GM19239 (cell line): ENCODE measurements at regions not wholly inside any gene's neighbourhood (a gene's known extent, or its start where the extent isn't known, plus 50 kb on each side); places are given as distances from the start of the nearest gene placed in this dataset.

Experiments
- DNase-seq: peaks from one replicate; pipeline ENCODE4 v3.0.0; 2011; ENCODE audit warnings: low spot score; ENCODE audit not compliant: insufficient read length
- FAIRE-seq: peaks from 2 replicates; lab custom pipeline; 2011; peaks lifted over from hg19 to GRCh38; lab: Jason Lieb, UNC

DNA sequence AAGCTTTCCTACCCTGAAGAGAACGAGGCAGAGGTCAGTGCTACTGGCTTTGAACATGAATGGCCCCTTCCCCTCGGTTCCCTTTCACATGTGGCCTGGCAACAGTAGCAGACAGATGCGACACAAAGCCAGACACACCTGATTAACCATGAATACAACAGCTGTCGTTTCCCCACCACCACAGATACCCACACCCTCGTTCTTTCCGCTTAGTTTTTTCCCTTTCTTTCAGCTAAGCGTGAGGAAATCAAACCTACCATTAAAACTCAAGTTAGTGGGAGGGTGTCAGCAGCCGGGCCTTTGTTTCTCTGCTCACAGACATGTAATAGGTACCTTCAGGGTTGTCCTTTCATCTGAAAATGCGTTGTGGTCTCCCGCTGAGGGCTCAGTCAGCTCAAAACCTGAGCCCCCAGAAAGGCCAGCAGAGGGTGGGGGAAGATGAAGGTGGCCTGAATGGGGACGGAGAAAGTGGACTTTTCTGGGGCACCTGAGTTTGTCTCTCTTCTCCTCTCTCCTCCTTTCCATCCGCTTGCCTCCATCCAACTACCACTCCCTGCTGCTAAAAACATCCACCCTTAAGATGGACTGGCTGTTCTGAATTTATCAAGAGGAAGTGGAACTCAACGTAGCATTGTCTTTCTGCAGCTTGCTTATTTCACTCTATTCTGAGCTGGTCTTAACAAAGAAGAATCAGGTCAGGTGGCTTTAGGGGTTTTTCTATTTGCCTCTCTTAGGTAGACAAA, 516.6 kb upstream of the JARID2 start:
- DNase-seq (peak; percentile 27), FAIRE-seq (peak; percentile 71)

- no peak for FAIRE-seq
- DNase-seq, result no peak
Measured at GRCh38 chr6:14730654-14731053, 515.2 kb upstream of the JARID2 start.

DNA sequence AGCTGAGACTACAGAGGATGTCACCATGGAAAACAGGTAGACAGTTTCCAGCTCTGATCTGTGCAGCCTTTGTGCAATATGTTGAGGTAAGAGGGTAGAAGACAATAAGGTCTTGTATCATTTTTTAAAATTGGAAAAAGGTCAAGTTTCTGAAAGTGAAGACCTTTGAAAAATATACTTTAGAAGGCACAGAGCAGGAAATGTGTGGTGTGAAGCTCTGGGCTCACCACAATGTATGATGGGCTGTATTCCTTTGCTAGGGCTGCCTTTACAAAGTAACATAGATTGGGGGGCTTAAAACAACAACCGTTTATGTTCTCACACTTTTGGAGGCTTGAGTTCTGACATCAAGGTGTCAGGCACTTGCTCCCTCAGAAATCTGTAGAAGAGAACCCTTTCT, 514.3 kb upstream of the JARID2 start:
- DNase-seq, result no peak
- FAIRE-seq, result no peak

- FAIRE-seq, result no peak
- no peak for DNase-seq
Measured at GRCh38 chr6:14732226-14732843, 513.5 kb upstream of the JARID2 start.

DNA sequence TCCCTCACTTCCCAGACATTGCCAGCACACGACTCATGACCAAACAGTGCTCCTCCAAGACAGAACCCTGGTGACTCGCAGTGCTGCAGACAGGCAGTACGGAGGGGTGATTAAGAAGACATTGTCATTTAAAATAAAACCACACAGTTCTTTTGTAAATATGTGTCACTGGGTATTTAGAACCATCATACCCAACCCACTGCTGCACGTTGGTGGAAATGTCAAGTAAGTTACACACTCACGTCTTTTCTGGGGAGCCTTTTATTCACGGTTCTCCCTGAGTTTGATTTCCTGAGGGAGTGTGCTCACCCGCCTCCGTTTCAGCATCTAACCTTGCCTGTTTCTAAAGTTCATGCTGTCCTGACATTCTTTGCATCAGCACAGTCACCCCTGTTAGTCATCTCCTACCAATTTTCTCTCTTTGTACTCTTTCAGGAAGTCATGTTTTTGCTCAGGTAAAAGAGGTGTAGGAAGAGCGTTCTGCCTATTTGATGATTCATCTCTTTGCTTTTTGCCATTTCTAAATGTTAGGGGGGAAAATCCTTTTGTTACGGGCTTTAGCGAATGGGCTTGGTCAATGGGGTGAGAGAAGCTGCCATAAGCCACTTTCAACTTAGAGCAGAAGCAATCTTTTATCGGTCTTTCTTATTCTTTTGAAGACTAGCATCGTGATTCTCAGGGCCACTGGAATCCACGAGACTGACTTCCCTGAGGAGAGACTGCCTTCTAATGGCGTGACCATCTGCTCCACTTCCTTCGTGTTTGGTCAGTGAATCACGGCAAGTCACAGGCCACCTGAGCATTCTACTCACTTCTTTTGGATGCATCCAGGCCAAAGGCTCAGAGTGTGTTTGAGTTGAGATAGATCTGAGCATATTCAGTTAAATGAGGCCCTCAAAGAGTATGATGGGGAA, 512.8 kb upstream of the JARID2 start:
- DNase-seq (no peak), FAIRE-seq (peak; percentile 58)

DNA sequence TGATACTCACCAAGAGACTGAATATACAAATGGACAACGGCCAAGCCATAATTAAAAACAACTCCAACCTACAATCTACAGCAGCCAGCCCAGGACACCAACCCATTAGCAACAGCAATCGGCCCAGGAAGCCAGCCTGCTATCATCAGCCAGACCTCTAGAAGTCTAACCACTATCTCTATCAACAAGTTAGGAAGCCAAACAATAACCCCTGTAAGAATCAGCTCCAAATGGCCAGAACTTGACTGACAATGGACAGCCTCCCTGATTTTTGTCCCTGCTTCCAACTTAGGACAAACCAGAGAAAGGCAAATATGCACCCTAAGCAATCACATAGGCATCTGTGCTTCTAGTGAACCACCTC, 511.8 kb upstream of the JARID2 start:
- no peak for DNase-seq
- no peak for FAIRE-seq

DNA sequence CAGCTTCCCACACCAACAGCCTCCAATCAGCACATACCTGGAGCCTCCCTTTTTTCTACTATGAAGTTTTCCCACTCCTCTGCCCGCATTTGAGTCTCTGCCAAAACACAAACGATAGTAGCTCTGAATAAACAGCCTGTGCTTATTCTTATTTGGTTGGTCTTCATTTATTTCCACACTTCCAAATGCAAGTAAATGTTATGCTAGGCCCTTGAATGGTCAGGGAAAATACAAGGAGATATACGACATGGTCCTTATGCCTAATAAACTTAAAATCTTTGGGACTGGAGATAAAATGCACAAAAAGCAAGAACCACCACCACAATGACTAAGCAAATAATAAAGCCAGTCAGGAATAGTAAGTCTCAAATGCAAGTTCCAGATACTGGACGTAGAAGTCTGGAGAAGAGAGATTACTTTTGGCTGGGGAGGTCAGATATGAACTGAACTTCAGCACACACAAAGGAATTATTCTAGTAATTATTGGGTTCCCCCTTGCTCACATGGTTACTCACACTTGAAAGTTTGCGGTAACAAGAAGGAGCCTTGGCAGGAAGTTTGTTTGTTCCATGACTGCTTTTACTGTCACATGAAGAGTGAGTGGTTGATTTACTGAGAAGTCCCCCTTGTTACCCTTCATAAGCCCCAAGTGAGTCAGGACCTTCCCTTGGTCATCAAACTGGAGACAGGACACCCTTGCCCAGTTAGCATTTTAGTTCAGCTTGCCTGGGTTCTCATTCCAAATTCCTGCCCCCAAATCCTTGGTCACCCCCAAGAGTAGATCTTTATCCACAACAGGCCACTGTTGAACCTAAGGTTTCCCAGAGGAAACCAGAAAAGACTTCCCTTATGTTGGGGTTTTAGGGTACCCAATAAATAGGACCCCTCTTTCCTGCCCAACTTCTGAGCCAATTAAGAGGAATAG, 511.2 kb upstream of the JARID2 start:
- DNase-seq (peak; percentile 14), FAIRE-seq (peak; percentile 42)

DNA sequence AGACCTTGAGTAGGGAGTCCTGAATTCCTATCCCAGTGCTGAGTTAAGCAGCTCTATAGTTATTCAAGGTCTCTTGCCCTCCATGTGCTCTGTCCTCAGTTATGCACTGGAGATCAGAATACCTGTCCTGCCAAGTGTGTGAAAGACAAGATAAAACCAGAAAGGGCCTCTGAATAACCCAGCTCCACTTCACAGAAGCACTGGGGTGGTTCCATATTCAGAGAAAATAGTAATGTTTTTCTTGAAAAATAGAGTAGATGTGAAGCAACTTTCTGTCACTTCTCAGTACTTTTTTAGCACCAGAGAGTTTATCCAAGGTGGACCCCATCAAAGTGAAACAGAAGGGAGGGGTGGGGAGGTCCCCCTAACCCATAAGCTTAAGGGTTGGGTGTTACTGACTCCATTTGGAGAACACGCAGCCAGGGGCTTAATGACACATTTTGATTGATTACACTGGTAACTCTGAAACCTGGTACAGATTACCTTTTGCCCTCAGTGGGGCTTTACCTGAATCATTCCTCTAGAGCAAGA, 509.8 kb upstream of the JARID2 start:
- DNase-seq (no peak), FAIRE-seq (no peak)

- DNase-seq (no peak), FAIRE-seq (no peak)
Measured at GRCh38 chr6:14736554-14736953, 509.3 kb upstream of the JARID2 start.

- FAIRE-seq, result no peak
- DNase-seq, result no peak
Measured at GRCh38 chr6:14738497-14738896, 507.4 kb upstream of the JARID2 start.

GRCh38 chr6:14738933-14739332, 506.9 kb upstream of the JARID2 start:
- FAIRE-seq (no peak), DNase-seq (no peak)

- FAIRE-seq (no peak), DNase-seq (no peak)
Measured at GRCh38 chr6:14739827-14740226, 506.0 kb upstream of the JARID2 start.

GRCh38 chr6:14742171-14742570, 503.7 kb upstream of the JARID2 start:
- no peak for DNase-seq
- FAIRE-seq, result no peak

- no peak for DNase-seq
- FAIRE-seq, result no peak
Measured at GRCh38 chr6:14742680-14743079, 503.2 kb upstream of the JARID2 start.

DNA sequence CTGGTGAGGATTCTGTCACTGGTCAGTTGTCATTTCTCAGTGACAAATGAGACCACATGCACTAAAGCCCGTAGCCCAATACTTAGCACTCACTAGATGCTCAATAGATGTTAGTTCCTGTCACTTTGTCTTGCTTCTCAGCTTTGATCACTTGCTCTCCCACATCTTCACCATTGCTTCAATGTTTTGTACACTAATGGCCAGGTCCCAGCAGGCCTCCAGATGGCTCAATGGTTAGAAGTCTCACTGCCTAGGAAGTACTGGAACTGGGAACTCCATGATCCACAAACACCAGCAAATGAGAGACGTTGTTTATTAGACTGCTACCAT, 502.8 kb upstream of the JARID2 start:
- DNase-seq (no peak), FAIRE-seq (no peak)

DNA sequence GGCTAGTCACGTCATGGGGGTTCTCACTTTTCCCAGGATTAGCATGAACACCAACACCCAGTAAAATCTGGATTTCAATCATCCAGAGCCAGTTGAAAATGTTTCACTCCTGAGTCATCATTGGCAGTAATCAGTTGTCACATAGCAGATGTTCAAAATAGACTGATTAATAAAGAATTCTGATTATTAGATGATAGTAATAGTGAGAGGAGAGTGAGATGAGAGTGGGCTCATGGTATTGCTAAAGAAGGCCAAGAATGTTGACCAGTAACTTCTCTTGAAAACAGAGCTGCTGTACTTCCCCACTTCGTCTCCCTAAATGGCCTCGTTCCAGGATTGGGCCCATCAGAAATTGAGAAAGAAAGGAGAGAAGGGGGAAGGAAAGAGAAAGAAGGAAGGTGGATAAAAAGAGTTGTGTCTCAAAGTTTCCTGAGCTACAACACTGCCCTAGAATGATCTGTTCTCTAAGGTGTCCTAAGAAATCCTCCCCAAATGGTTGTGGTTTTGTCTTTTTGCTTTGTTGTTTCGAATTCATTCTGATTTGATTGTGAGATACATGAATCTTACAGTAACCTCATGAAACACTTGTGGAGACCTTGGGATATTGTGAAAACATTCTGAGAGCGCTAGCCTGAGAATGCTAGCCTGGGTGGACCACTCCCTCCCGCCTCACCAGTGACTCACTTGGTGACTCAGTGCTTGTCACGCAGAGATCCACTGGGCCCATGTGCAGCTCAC, 502.2 kb upstream of the JARID2 start:
- FAIRE-seq, result no peak
- no peak for DNase-seq

DNA sequence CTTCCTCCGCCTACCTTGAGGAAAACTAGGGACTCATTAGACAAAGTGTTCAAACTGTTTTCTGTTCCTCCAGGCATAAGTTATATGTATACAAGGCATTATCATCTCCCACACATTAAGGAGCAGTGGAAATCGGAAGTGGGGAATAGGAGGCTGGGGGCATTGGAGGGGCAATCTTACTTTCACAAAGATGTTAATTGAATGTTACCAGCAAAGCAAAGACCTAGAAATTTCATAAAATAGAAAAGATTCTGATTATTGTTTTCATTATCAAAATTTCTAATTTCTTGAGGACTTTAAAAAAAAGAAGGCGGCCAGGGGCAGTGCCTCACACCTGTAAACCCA, 501.7 kb upstream of the JARID2 start:
- FAIRE-seq (no peak), DNase-seq (no peak)

DNA sequence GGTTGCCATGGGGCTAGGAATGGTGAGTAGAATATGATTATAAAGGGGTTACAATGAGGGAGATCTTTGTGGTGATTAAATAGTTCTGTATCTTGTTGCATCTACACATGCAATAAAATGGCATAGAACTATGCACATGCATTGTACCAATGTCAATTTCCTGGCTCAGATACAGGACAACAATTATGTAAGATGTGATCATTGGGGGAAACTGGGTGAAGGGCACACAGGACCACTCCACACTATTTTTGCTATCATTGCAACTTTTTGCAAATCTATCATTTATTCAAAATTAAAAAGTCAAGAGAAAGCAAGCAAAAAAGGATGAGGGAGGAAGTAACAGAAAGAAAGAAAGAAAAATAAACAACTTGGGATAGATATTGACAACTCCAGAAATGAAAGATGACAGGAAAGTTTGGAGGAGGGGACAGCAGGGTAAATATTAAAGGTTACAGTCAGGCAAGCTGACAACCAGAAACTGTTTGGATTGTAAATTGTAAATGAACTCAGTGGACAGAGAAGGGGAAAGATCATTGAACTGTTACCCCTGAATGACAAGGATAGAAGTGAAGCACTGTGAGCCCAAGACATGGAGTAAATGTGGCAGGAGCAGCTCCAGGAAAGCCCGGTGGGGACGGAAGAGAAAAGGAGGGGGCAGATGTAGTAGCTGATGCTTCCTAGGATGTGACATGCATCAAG, 499.6 kb upstream of the JARID2 start:
- no peak for DNase-seq
- no peak for FAIRE-seq
